ENCODE measurements at regions not wholly inside any gene's neighbourhood (a gene's known extent, or its start where the extent isn't known, plus 50 kb on each side); places are given as distances from the start of the nearest gene placed in this dataset.

DNA sequence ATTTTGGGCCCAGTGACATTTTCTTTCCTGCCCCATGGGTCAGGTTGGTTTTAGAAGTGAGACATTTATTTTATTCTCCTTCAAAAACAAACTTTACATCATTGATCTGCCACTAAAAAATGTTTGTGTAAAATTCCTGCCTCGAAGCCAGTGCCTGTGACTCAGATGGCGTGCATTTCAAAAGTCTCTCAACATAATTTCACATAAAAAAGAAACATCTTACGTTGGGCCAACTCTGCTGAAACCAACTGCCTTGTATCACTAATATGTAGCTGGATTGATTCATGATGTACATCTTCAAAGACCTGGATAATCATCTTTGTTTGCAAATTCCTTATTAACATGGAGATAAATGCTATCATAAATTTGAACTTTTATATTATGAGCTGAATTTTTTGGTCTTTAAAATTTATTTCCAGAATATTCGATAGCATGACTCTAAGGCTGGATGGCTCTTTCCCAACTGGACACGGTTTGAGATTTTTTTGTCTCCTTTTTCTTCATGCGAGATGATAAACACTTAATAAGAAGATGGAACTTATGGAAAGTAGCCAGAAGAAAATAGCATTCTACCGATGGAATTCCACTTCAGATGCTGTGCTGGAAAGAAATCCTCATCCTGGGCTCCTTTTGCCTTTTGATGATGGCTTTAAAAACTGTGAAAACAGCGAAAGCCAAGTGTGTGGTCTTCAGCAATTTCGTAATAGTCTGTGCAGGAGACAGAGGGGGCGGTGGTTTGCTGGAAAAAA lies 420.5 kb downstream of the FGF9 start:
- no peak overlapping the region for H3K4me3 ChIP-seq (ENCODE audit: low read depth, low read length)
- DNase-seq (ENCODE audit: low read depth) = no peak

DNA sequence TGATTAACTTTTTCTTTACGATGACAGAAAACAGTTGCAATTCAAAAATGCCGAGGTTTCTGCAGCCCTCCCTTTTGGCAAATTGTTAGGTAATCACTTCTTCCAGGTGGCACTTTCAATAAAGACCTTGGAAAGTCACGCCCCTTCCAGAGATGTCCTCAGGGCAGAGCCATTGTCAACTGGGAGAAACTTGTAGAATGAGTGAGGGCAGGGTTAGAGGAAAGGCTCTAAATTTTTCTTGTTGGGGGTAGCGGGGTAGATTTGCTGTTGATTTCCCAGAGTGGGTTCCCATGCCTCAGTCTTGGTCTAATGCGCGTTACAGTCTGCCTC lies 421.1 kb downstream of the FGF9 start:
- DNase-seq (ENCODE audit: low read depth) = peak; percentile 3
- H3K4me3 ChIP-seq (ENCODE audit: low read depth, low read length) = no peak overlapping the region
- TF ChIP-seq, protein P1, sequence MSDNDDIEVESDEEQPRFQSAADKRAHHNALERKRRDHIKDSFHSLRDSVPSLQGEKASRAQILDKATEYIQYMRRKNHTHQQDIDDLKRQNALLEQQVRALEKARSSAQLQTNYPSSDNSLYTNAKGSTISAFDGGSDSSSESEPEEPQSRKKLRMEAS (IDR thresholded peaks at IDR 0.05; ENCODE audit: low read depth, low read length) = no peak
- TF ChIP-seq, protein P2, sequence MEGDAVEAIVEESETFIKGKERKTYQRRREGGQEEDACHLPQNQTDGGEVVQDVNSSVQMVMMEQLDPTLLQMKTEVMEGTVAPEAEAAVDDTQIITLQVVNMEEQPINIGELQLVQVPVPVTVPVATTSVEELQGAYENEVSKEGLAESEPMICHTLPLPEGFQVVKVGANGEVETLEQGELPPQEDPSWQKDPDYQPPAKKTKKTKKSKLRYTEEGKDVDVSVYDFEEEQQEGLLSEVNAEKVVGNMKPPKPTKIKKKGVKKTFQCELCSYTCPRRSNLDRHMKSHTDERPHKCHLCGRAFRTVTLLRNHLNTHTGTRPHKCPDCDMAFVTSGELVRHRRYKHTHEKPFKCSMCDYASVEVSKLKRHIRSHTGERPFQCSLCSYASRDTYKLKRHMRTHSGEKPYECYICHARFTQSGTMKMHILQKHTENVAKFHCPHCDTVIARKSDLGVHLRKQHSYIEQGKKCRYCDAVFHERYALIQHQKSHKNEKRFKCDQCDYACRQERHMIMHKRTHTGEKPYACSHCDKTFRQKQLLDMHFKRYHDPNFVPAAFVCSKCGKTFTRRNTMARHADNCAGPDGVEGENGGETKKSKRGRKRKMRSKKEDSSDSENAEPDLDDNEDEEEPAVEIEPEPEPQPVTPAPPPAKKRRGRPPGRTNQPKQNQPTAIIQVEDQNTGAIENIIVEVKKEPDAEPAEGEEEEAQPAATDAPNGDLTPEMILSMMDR (IDR thresholded peaks at IDR 0.05; ENCODE audit: low read depth, low read length) = no peak
- TF ChIP-seq MYC (IDR thresholded peaks at IDR 0.05; ENCODE audit: low read depth, low read length) (no peak), POLR2A (IDR thresholded peaks at IDR 0.05; ENCODE audit: extremely low read depth, insufficient read length) (no peak)

More for the DNA sequence above, 420.5 kb downstream of the FGF9 start:
- TF ChIP-seq, protein P1 (IDR thresholded peaks at IDR 0.05; ENCODE audit: low read depth, low read length) = no peak
- TF ChIP-seq POLR2A (IDR thresholded peaks at IDR 0.05; ENCODE audit: extremely low read depth, insufficient read length) (no peak), MYC (IDR thresholded peaks at IDR 0.05; ENCODE audit: low read depth, low read length) (no peak)
- TF ChIP-seq, protein P2 (IDR thresholded peaks at IDR 0.05; ENCODE audit: low read depth, low read length) = no peak

DNA sequence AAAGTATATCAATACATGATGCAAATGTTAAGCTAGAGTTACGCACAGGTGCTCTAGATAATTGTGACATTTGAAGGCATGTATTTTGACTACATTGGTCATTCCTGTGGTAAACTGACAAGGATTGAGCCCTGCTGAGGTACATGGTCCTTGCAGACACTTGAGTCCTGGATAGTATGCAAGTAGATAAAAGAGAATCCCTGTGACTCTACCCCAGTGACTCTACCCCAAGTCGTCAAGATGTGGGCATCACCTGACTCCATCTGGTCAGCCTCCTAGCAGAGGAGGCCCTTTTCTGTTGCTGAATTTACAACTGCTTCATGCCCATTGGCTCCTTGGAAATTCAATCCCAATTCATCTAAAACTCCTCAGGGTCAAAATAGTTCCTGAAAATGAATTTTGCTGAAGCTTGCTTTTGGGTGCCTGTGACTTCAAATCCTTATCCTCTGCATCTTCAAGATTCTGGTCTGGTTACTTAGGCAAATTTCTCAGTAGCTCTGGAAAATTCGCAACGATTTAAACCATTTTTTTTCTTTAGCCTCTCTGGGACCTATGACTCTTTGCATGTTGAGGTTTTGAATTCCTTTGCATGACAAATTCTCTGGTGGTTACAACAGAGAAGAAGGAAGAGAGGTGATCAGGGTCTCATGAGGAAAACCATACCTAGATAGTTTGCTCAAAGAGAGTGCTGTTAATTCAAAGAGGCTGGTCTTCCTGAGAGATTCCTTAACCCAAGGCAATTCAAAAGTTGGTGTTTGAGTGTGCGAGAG lies 422.1 kb downstream of the FGF9 start:
- TF ChIP-seq, protein P2 (IDR thresholded peaks at IDR 0.05; ENCODE audit: low read depth, low read length) = no peak
- TF ChIP-seq, protein P1 (IDR thresholded peaks at IDR 0.05; ENCODE audit: low read depth, low read length) = no peak
- TF ChIP-seq POLR2A (IDR thresholded peaks at IDR 0.05; ENCODE audit: extremely low read depth, insufficient read length) (no peak), MYC (IDR thresholded peaks at IDR 0.05; ENCODE audit: low read depth, low read length) (no peak)
- no peak overlapping the region for H3K4me3 ChIP-seq (ENCODE audit: low read depth, low read length)
- no peak for DNase-seq (ENCODE audit: low read depth)

DNA sequence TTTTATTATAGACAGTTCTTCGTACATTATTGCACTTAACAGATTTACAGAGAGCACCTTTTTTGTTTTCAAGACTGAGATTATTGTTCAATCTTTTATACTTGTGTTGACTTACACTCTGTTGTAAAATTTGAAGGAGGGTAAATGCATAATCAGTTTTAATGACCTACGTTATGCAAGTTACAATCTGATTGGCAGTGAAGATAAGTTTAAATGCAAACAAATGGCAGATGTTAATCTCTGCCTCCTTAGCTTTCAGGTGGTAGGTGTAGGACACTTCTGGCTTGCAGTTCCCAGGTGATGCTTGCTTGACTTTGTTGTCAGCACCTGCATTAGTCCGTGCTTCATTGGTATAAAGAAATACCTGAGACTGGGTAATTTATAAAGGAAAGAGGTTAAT lies 424.9 kb downstream of the FGF9 start:
- DNase-seq (ENCODE audit: low read depth) = no peak
- no peak overlapping the region for H3K4me3 ChIP-seq (ENCODE audit: low read depth, low read length)
- TF ChIP-seq, protein P1 (IDR thresholded peaks at IDR 0.05; ENCODE audit: low read depth, low read length) = no peak
- TF ChIP-seq POLR2A (IDR thresholded peaks at IDR 0.05; ENCODE audit: extremely low read depth, insufficient read length) = no peak
- no peak for TF ChIP-seq MYC (IDR thresholded peaks at IDR 0.05; ENCODE audit: low read depth, low read length)
- TF ChIP-seq, protein P2 (IDR thresholded peaks at IDR 0.05; ENCODE audit: low read depth, low read length) = no peak

DNA sequence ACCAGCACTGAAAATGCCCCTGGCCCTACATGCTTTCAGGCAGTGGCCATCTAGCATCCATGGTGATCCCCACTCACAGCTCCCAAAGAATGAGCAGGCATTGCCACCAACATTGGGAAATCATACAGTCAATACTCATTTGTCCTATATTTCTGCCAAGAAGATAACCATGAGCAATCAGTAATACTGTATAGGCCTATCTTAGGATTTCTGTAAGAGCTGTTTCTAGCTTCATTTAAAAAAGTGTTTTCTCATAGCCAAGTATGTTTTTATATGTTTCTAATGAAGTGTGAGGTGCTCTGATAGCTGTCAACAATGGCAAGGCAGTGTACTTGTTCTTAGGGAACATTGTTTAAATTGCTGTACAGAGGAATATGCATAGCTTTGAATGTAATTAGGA lies 428.7 kb downstream of the FGF9 start:
- TF ChIP-seq POLR2A (IDR thresholded peaks at IDR 0.05; ENCODE audit: extremely low read depth, insufficient read length) (no peak), MYC (IDR thresholded peaks at IDR 0.05; ENCODE audit: low read depth, low read length) (no peak)
- TF ChIP-seq, protein P2 (IDR thresholded peaks at IDR 0.05; ENCODE audit: low read depth, low read length) = no peak
- TF ChIP-seq, protein P1 (IDR thresholded peaks at IDR 0.05; ENCODE audit: low read depth, low read length) = no peak
- H3K4me3 ChIP-seq (ENCODE audit: low read depth, low read length) = no peak overlapping the region

More for the DNA sequence above, 428.7 kb downstream of the FGF9 start:
- no peak for DNase-seq (ENCODE audit: low read depth)
